Adrenal gland (tissue), 5 donors: ENCODE measurements at regions not wholly inside any gene's neighbourhood (a gene's known extent, or its start where the extent isn't known, plus 50 kb on each side); places are given as distances from the start of the nearest gene placed in this dataset.

ENCODE experiments used
- POLR2A ChIP-seq, 2 donors: fragments of 450-650 bp; IDR thresholded peaks; one replicate each; pipeline ENCODE4 v1.6.1; 2017; ENCODE audit warnings: antibody characterized with exemption in 2 of 2, mild to moderate bottlenecking in 2 of 2, moderate library complexity in 1 of 2
- TF ChIP-seq, protein P1 (sequence below), 6 experiments: fragments of 450-650 bp in 4 of 6; fragments of 200-600 bp in 2 of 6; sonication (generic) in 1 of 6; IDR thresholded peaks; 1 replicate in 5 of 6; 2 replicates in 1 of 6; pipeline versions ENCODE4 v1.5.1 to v1.8.0; 2016 to 2021; ENCODE audit warnings: antibody characterized with exemption in 6 of 6, mild to moderate bottlenecking in 2 of 6, moderate library complexity in 1 of 6
- donor health status: DM: no; HTN: no; CAD: no.

- TF ChIP-seq, protein P1, sequence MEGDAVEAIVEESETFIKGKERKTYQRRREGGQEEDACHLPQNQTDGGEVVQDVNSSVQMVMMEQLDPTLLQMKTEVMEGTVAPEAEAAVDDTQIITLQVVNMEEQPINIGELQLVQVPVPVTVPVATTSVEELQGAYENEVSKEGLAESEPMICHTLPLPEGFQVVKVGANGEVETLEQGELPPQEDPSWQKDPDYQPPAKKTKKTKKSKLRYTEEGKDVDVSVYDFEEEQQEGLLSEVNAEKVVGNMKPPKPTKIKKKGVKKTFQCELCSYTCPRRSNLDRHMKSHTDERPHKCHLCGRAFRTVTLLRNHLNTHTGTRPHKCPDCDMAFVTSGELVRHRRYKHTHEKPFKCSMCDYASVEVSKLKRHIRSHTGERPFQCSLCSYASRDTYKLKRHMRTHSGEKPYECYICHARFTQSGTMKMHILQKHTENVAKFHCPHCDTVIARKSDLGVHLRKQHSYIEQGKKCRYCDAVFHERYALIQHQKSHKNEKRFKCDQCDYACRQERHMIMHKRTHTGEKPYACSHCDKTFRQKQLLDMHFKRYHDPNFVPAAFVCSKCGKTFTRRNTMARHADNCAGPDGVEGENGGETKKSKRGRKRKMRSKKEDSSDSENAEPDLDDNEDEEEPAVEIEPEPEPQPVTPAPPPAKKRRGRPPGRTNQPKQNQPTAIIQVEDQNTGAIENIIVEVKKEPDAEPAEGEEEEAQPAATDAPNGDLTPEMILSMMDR (IDR thresholded peaks at IDR 0.05), result no peak
- TF ChIP-seq POLR2A (IDR thresholded peaks at IDR 0.05), result no peak
Measured at GRCh38 chr9:95791695-95792094, 83.8 kb upstream of the ERCC6L2 start.
